Ovary (tissue), 7 donors: ENCODE measurements at regions not wholly inside any gene's neighbourhood (a gene's known extent, or its start where the extent isn't known, plus 50 kb on each side); places are given as distances from the start of the nearest gene placed in this dataset.

Experiments
- DNase-seq, 5 donors: peaks; one replicate each; pipeline ENCODE4 v3.0.0-alpha.2; 2019 to 2020
- H3K27ac ChIP-seq, 2 donors: fragments of 200-600 bp; one replicate each; pipeline versions ENCODE4 v1.5.1 to v1.8.0; 2019 to 2022
- H3K27me3 ChIP-seq: fragments of 200-600 bp; one replicate; pipeline ENCODE4 v1.8.0; 2022
- H3K36me3 ChIP-seq: fragments of 200-600 bp; sonication (generic); one replicate; pipeline ENCODE4 v1.5.1; 2019
- H3K4me1 ChIP-seq: one replicate; pipeline ENCODE4 v1.8.1; 2013; ENCODE audit warnings: mild to moderate bottlenecking, moderate library complexity; ENCODE audit not compliant: insufficient read depth
- H3K4me3 ChIP-seq: fragments of 200-600 bp; sonication (generic); one replicate; pipeline ENCODE4 v1.5.1; 2017
- H3K9me3 ChIP-seq, 2 donors: fragments of 200-600 bp in 1 of 2; sonication (generic) in 1 of 2; one replicate each; pipeline versions ENCODE4 v1.5.1 to v1.8.1; 2013 to 2019; ENCODE audit warnings: mild to moderate bottlenecking in 1 of 2, moderate library complexity in 1 of 2
- CTCF ChIP-seq, 3 donors: fragments of 450-650 bp in 2 of 3; fragments of 200-600 bp in 1 of 3; IDR thresholded peaks; one replicate each; pipeline versions ENCODE4 v1.5.1 to v1.8.0; 2016 to 2022; ENCODE audit warnings: antibody characterized with exemption in 3 of 3, mild to moderate bottlenecking in 1 of 3
- EP300 ChIP-seq: sonication (generic); formaldehyde crosslinking; IDR thresholded peaks from one replicate; pipeline ENCODE4 v1.6.1; 2017; ENCODE audit warnings: antibody characterized with exemption
- POLR2A ChIP-seq: fragments of 450-650 bp; IDR thresholded peaks from one replicate; pipeline ENCODE4 v1.6.1; 2017; ENCODE audit warnings: antibody characterized with exemption, mild to moderate bottlenecking, moderate library complexity
- WGBS, 3 donors: extraction: QIAGEN DNeasy Blood & Tissue Kit in 1 of 3; methylation state at CpG; one replicate each; pipeline versions ENCODE4 v1.1.5 to v1.1.7; 2013 to 2017; 5-methylcytosine and 5-hydroxymethylcytosine counted together
- intact Hi-C, 4 donors: fragments of 100-400 bp; cut with DNase I; formaldehyde crosslinking; loops; one replicate each; pipeline versions ENCODE4 v1.11.0 to v1.15.1; 2022 to 2023
- donor health status: DM: no; HTN: no; CAD: no; lungs with moderate emphysema.
- donor health status: DM: no; HTN: no; CAD: no.
- donor health status: Bipolar disorder and iron deficiency.
- donor health status: DM: no; HTN: no; CAD: no.
- donor health status: DM: yes; HTN: yes; CAD: no.

GRCh38 chr10:14415676-14416307, 85.1 kb upstream of the FRMD4A start:
- no peaks in the 10 kb centered on the region for H3K9me3 ChIP-seq
- intact Hi-C loops = no loop called here
- no peak overlapping the region for H3K4me3 ChIP-seq
- no peaks in the 10 kb centered on the region for H3K36me3 ChIP-seq
- 67 to 78% (median 78%) methylated on average over 4 of the region's 4 CpGs for WGBS, 3 donors
- no peaks in the 10 kb centered on the region for H3K27me3 ChIP-seq
- DNase-seq = no peak
- no peaks in the 10 kb centered on the region for H3K4me1 ChIP-seq
- no peak overlapping the region for H3K27ac ChIP-seq
- TF ChIP-seq CTCF (IDR thresholded peaks at IDR 0.05) = no peak
- TF ChIP-seq POLR2A = no peak
- TF ChIP-seq EP300 = no peak

GRCh38 chr10:14414901-14415300, 84.2 kb upstream of the FRMD4A start:
- H3K4me3 ChIP-seq = no peak overlapping the region
- no peaks in the 10 kb centered on the region for H3K9me3 ChIP-seq
- H3K27ac ChIP-seq = no peak overlapping the region
- intact Hi-C loops = no loop called here
- no peak for TF ChIP-seq POLR2A
- TF ChIP-seq CTCF (IDR thresholded peaks at IDR 0.05) = no peak
- TF ChIP-seq EP300 = no peak
- 90 to 91% (median 91%) methylated on average over 3 of the region's 3 CpGs for WGBS, 3 donors
- H3K4me1 ChIP-seq = no peaks in the 10 kb centered on the region
- H3K36me3 ChIP-seq = no peaks in the 10 kb centered on the region
- no peak for DNase-seq
- no peaks in the 10 kb centered on the region for H3K27me3 ChIP-seq

GRCh38 chr10:14413523-14413922, 82.8 kb upstream of the FRMD4A start:
- TF ChIP-seq POLR2A (no peak), EP300 (no peak), CTCF (IDR thresholded peaks at IDR 0.05) (no peak)
- 74 to 80% (median 74%) methylated on average over 5 of the region's 5 CpGs for WGBS, 3 donors
- intact Hi-C loops = no loop called here

GRCh38 chr10:14412624-14413023, 81.9 kb upstream of the FRMD4A start:
- Histone ChIP-seq H3K9me3 (no peaks in the 10 kb centered on the region), H3K27ac (no peak overlapping the region), H3K4me1 (no peaks in the 10 kb centered on the region), H3K36me3 (no peaks in the 10 kb centered on the region), H3K4me3 (no peak overlapping the region), H3K27me3 (no peaks in the 10 kb centered on the region)
- intact Hi-C loops = no loop called here
- TF ChIP-seq POLR2A = no peak
- TF ChIP-seq EP300 = no peak
- TF ChIP-seq CTCF (IDR thresholded peaks at IDR 0.05) = no peak
- 21 to 30% (median 27%) methylated on average over 2 of the region's 2 CpGs for WGBS, 3 donors
- DNase-seq = no peak

More at GRCh38 chr10:14413523-14413922, 82.8 kb upstream of the FRMD4A start:
- Histone ChIP-seq H3K4me1 (no peaks in the 10 kb centered on the region), H3K4me3 (no peak overlapping the region), H3K27me3 (no peaks in the 10 kb centered on the region), H3K27ac (no peak overlapping the region), H3K36me3 (no peaks in the 10 kb centered on the region), H3K9me3 (no peaks in the 10 kb centered on the region)
- no peak for DNase-seq
